GM12865 (cell line): ENCODE measurements at regions not wholly inside any gene's neighbourhood (a gene's known extent, or its start where the extent isn't known, plus 50 kb on each side); places are given as distances from the start of the nearest gene placed in this dataset.

ENCODE experiments used
- DNase-seq: peaks from one replicate; pipeline ENCODE4 v3.0.0; 2010; ENCODE audit warnings: low read depth
- H3K4me3 ChIP-seq: 2 replicates; pipeline ENCODE4 v1.5.1; 2011; ENCODE audit warnings: mild to moderate bottlenecking, low read depth, low read length, control low read depth
- CTCF ChIP-seq: IDR thresholded peaks from 2 replicates; pipeline ENCODE4 v1.5.1; 2011; ENCODE audit warnings: low read length, control low read depth, low read depth, inconsistent platforms; ENCODE audit not compliant: insufficient read depth; ENCODE audit errors: missing control alignments

- no peak for DNase-seq
- TF ChIP-seq CTCF: no peak
- no peak overlapping the region for H3K4me3 ChIP-seq
These were observed 155.2 kb downstream of the RFC3 start for GRCh38 chr13:33973194-33973593.

GRCh38 chr13:33976965-33977364, 159.0 kb downstream of the RFC3 start:
- H3K4me3 ChIP-seq: no peak overlapping the region
- DNase-seq: no peak
- no peak for TF ChIP-seq CTCF

- no peak for DNase-seq
- no peak for TF ChIP-seq CTCF
- no peak overlapping the region for H3K4me3 ChIP-seq
These were observed 160.7 kb downstream of the RFC3 start for GRCh38 chr13:33978653-33979052.

GRCh38 chr13:33992881-33993336, 175.0 kb downstream of the RFC3 start:
- H3K4me3 ChIP-seq: no peak overlapping the region
- TF ChIP-seq CTCF: no peak
- DNase-seq: no peak

- H3K4me3 ChIP-seq: no peak overlapping the region
- no peak for TF ChIP-seq CTCF
- peak; percentile 44 for DNase-seq
These were observed 176.2 kb downstream of the RFC3 start for GRCh38 chr13:33994198-33994597.

- no peak for TF ChIP-seq CTCF
- no peak overlapping the region for H3K4me3 ChIP-seq
These were observed 177.0 kb downstream of the RFC3 start for GRCh38 chr13:33994826-33995502.

GRCh38 chr13:33996636-33997035, 178.7 kb downstream of the RFC3 start:
- no peak for DNase-seq
- H3K4me3 ChIP-seq: no peak overlapping the region
- TF ChIP-seq CTCF: no peak

More at GRCh38 chr13:33994826-33995502, 177.0 kb downstream of the RFC3 start:
- DNase-seq: no peak
